H1 (cell line): ENCODE measurements at regions not wholly inside any gene's neighbourhood (a gene's known extent, or its start where the extent isn't known, plus 50 kb on each side); places are given as distances from the start of the nearest gene placed in this dataset.

Experiments
- CTCF ChIA-PET: fragments of 300-600 bp; sonication (Branson Sonifier 250); formaldehyde crosslinking; loops from one replicate; lab custom pipeline; 2021; ENCODE audit not compliant: partially characterized antibody; lab: Charles Lee
- POLR2A ChIA-PET: fragments of 300-600 bp; sonication (Branson Sonifier 250); formaldehyde crosslinking; loops from one replicate; lab custom pipeline; 2021; ENCODE audit warnings: inconsistent platforms; ENCODE audit not compliant: partially characterized antibody; lab: Charles Lee
- DNase-seq, 2 experiments: peaks; one replicate each; pipeline versions ENCODE4 v3.0.0 to v3.0.0-alpha.2; 2010 to 2022; ENCODE audit warnings: low spot score in 2 of 2, low read depth in 1 of 2, mixed read lengths in 1 of 2
- FAIRE-seq: peaks from 2 replicates; lab custom pipeline; 2011; peaks lifted over from hg19 to GRCh38; lab: Jason Lieb, UNC
- H2AFZ ChIP-seq: 2 replicates; pipeline ENCODE4 v1.8.1; 2012; ENCODE audit warnings: low read length, inconsistent platforms
- H2AK5ac ChIP-seq: 2 replicates; pipeline ENCODE4 v1.6.1; 2013; ENCODE audit warnings: low read depth, low read length
- H2BK120ac ChIP-seq: replicated peaks from 2 replicates; pipeline ENCODE3; 2013; ENCODE audit warnings: low read depth, low read length, inconsistent platforms
- H2BK12ac ChIP-seq: 2 replicates; pipeline ENCODE4 v1.6.1; 2013; ENCODE audit warnings: low read depth, low read length
- H2BK15ac ChIP-seq: 2 replicates; pipeline ENCODE4 v1.6.1; 2013; ENCODE audit warnings: low read length
- H2BK20ac ChIP-seq: 2 replicates; pipeline ENCODE4 v1.6.1; 2013; ENCODE audit warnings: low read length
- H2BK5ac ChIP-seq: 2 replicates; pipeline ENCODE4 v1.6.1; 2013; ENCODE audit warnings: low read depth, low read length
- H3K14ac ChIP-seq: 2 replicates; pipeline ENCODE4 v1.6.1; 2013; ENCODE audit warnings: inconsistent platforms; ENCODE audit not compliant: insufficient read length
- H3K18ac ChIP-seq: 2 replicates; pipeline ENCODE4 v1.6.1; 2013; ENCODE audit warnings: low read length; ENCODE audit errors: extremely low read depth
- H3K23ac ChIP-seq: 2 replicates; pipeline ENCODE4 v1.6.1; 2013; ENCODE audit warnings: inconsistent platforms; ENCODE audit not compliant: insufficient read length
- H3K23me2 ChIP-seq: 2 replicates; pipeline ENCODE4 v1.6.1; 2013; ENCODE audit warnings: low read depth, low read length
- H3K27ac ChIP-seq: 2 replicates; pipeline ENCODE4 v1.6.1; 2011; ENCODE audit warnings: low read depth, low read length, inconsistent platforms
- H3K27me3 ChIP-seq, 4 experiments: replicated peaks in 1 of 4; 1 replicate in 1 of 4; 2 replicates in 3 of 4; pipeline versions ENCODE4 v1.6.1 to v1.8.1; 2011 to 2013; ENCODE audit warnings: low read length in 3 of 4, mild to moderate bottlenecking in 3 of 4, inconsistent platforms in 2 of 4, mixed read lengths in 2 of 4, moderate library complexity in 1 of 4; ENCODE audit not compliant: control insufficient read depth in 3 of 4, insufficient read depth in 3 of 4; ENCODE audit errors: extremely low read depth in 1 of 4
- H3K36me3 ChIP-seq, 4 experiments: 2 replicates each; pipeline versions ENCODE4 v1.6.1 to v1.8.1; 2011 to 2013; ENCODE audit warnings: mild to moderate bottlenecking in 4 of 4, low read length in 3 of 4, moderate library complexity in 2 of 4, control low read depth in 1 of 4, inconsistent platforms in 1 of 4; ENCODE audit not compliant: insufficient read depth in 4 of 4, control insufficient read depth in 2 of 4
- H3K4ac ChIP-seq: replicated peaks from 2 replicates; pipeline ENCODE3; 2013; ENCODE audit warnings: low read length, low read depth, mixed read lengths, inconsistent platforms; ENCODE audit not compliant: insufficient read length
- H3K4me1 ChIP-seq, 4 experiments: replicated peaks in 1 of 4; 1 replicate in 1 of 4; 2 replicates in 3 of 4; pipeline versions ENCODE4 v1.6.1 to v1.8.1; 2011 to 2013; ENCODE audit warnings: low read length in 3 of 4, inconsistent platforms in 2 of 4, mixed read lengths in 1 of 4; ENCODE audit not compliant: insufficient read depth in 4 of 4, control insufficient read depth in 3 of 4
- H3K4me2 ChIP-seq, 2 experiments: 2 replicates each; pipeline versions ENCODE4 v1.6.1 to v1.8.1; 2011 to 2013; ENCODE audit warnings: low read depth in 2 of 2, low read length in 2 of 2, control low read depth in 1 of 2, inconsistent platforms in 1 of 2, mild to moderate bottlenecking in 1 of 2; ENCODE audit not compliant: insufficient read depth in 1 of 2
- H3K4me3 ChIP-seq, 4 experiments: fragments of 200-600, 300-600 bp in 1 of 4; sonication (generic), shearing (Covaris generic), sonication (Bioruptor Twin) in 1 of 4; 2 replicates each; pipeline versions ENCODE4 v1.5.1 to v1.8.1; 2011 to 2016; ENCODE audit warnings: low read length in 4 of 4, low read depth in 3 of 4, control low read depth in 2 of 4, inconsistent platforms in 2 of 4, mild to moderate bottlenecking in 2 of 4, mixed read lengths in 1 of 4, moderate library complexity in 1 of 4; ENCODE audit not compliant: insufficient read depth in 2 of 4; ENCODE audit errors: extremely low read depth in 1 of 4
- H3K56ac ChIP-seq: replicated peaks from 2 replicates; pipeline ENCODE3; 2013; ENCODE audit warnings: low read depth, mild to moderate bottlenecking, mixed read lengths, low read length, inconsistent platforms; ENCODE audit not compliant: insufficient read length
- H3K79me1 ChIP-seq: 2 replicates; pipeline ENCODE4 v1.6.1; 2013; ENCODE audit warnings: low read depth, low read length, control low read depth
- H3K79me2 ChIP-seq, 2 experiments: 2 replicates each; pipeline versions ENCODE4 v1.6.1 to v1.8.1; 2012 to 2013; ENCODE audit warnings: low read length in 2 of 2, mild to moderate bottlenecking in 2 of 2, inconsistent platforms in 1 of 2; ENCODE audit not compliant: insufficient read depth in 2 of 2, control insufficient read depth in 1 of 2
- H3K9ac ChIP-seq, 4 experiments: replicated peaks in 1 of 4; 1 replicate in 1 of 4; 2 replicates in 3 of 4; pipeline versions ENCODE4 v1.6.1 to v1.8.1; 2011 to 2013; ENCODE audit warnings: low read depth in 3 of 4, low read length in 3 of 4, control low read depth in 2 of 4, mild to moderate bottlenecking in 2 of 4, moderate library complexity in 2 of 4, inconsistent platforms in 1 of 4; ENCODE audit errors: extremely low read depth in 1 of 4
- H3K9me3 ChIP-seq, 2 experiments: 2 replicates each; pipeline versions ENCODE4 v1.6.1 to v1.8.1; 2012 to 2013; ENCODE audit warnings: mild to moderate bottlenecking in 2 of 2, moderate library complexity in 2 of 2, control low read depth in 1 of 2, inconsistent platforms in 1 of 2, low read depth in 1 of 2, low read length in 1 of 2, mixed read lengths in 1 of 2; ENCODE audit not compliant: insufficient read depth in 2 of 2
- H4K20me1 ChIP-seq, 2 experiments: replicated peaks in 1 of 2; 2 replicates each; pipeline versions ENCODE3 to v1.8.1; 2011 to 2013; ENCODE audit warnings: inconsistent platforms in 2 of 2, low read length in 2 of 2, mild to moderate bottlenecking in 1 of 2; ENCODE audit not compliant: insufficient read depth in 2 of 2, control insufficient read depth in 1 of 2
- H4K5ac ChIP-seq: 2 replicates; pipeline ENCODE4 v1.6.1; 2013; ENCODE audit warnings: low read length, low read depth, mixed read lengths, inconsistent platforms; ENCODE audit not compliant: insufficient read length
- H4K8ac ChIP-seq: 2 replicates; pipeline ENCODE4 v1.8.0; 2013; ENCODE audit warnings: mild to moderate bottlenecking, moderate library complexity, low read length, inconsistent platforms; ENCODE audit not compliant: insufficient read depth; ENCODE audit errors: extremely low read depth
- H4K91ac ChIP-seq: replicated peaks from 2 replicates; pipeline ENCODE3; 2013; ENCODE audit warnings: low read length, mixed read lengths, inconsistent platforms; ENCODE audit not compliant: insufficient read length
- EP300 ChIP-seq, 2 experiments: IDR thresholded peaks; 1 replicate in 1 of 2; 2 replicates in 1 of 2; pipeline ENCODE4 v1.6.1; 2011 to 2012; ENCODE audit warnings: low read depth in 2 of 2, low read length in 2 of 2, mild to moderate bottlenecking in 2 of 2, borderline replicate concordance in 1 of 2, inconsistent platforms in 1 of 2, moderate library complexity in 1 of 2
- EZH2 ChIP-seq: fragments of 200-600 bp; sonication (generic); IDR thresholded peaks from 2 replicates; pipeline ENCODE4 v1.7.1; 2012; ENCODE audit warnings: low read depth, mild to moderate bottlenecking, moderate library complexity, low read length, inconsistent platforms; ENCODE audit not compliant: severe bottlenecking
- JUND ChIP-seq: IDR thresholded peaks from 2 replicates; pipeline ENCODE4 v1.6.1; 2011; ENCODE audit warnings: mild to moderate bottlenecking, improper control_type of control experiment, low read length
- RBBP5 ChIP-seq: IDR thresholded peaks from 2 replicates; pipeline ENCODE4 v1.7.1; 2012; ENCODE audit warnings: low read depth, mild to moderate bottlenecking, inconsistent platforms, low read length, moderate library complexity, borderline replicate concordance
- ZNF274 ChIP-seq: IDR thresholded peaks from 2 replicates; pipeline ENCODE4 v1.7.0; 2012; ENCODE audit warnings: low read length, borderline replicate concordance; ENCODE audit errors: extremely low read depth
- WGBS, 2 experiments: shearing (Covaris generic) in 1 of 2; methylation state at CpG; one replicate each; pipeline versions ENCODE4 v1.1.6 to v1.1.7; 2013 to 2015; ENCODE audit warnings: low lambda C conversion rate in 2 of 2, mixed read lengths in 2 of 2, inconsistent platforms in 1 of 2, low coverage in 1 of 2, missing lambda C conversion rate in 1 of 2; ENCODE audit not compliant: insufficient replicate concordance in 2 of 2, insufficient coverage in 1 of 2, insufficient read length in 1 of 2; ENCODE audit errors: extremely low coverage in 1 of 2, missing lambda C conversion rate in 1 of 2; 5-methylcytosine and 5-hydroxymethylcytosine counted together

GRCh38 chr5:77920359-77921058, 144.4 kb upstream of the TBCA start:
- no peaks in the 10 kb centered on the region; a peak in 2 of 7 replicates for H3K27me3 ChIP-seq

More at GRCh38 chr5:77920359-77921058, 144.4 kb upstream of the TBCA start:
- Histone ChIP-seq H2BK12ac (no peak overlapping the region), H2AK5ac (no peak overlapping the region), H2AFZ (no peak overlapping the region), H3K14ac (no peak overlapping the region), H3K4ac (no peak overlapping the region), H4K5ac (no peak overlapping the region), H3K56ac (no peak overlapping the region), H3K36me3 (no peaks in the 10 kb centered on the region), H3K4me1 (peaks cover 3 to 6% (median 5%) of the 10 kb centered on the region in 4 experiments; a peak in 5 of 7 replicates), H4K91ac (no peak overlapping the region), H3K79me1 (no peaks in the 10 kb centered on the region), H4K20me1 (no peaks in the 10 kb centered on the region), H3K23me2 (no peaks in the 10 kb centered on the region), H3K79me2 (no peaks in the 10 kb centered on the region), H3K18ac (no peak overlapping the region; the same call in 1 of the 2 replicates), H2BK120ac (no peak overlapping the region), H3K23ac (no peak overlapping the region), H2BK5ac (no peak overlapping the region), H3K4me2 (no peak overlapping the region), H2BK20ac (no peak overlapping the region), H2BK15ac (no peak overlapping the region), H3K9ac (no peak overlapping the region), H4K8ac (no peak overlapping the region), H3K27ac (no peak overlapping the region), H3K9me3 (no peaks in the 10 kb centered on the region), H3K4me3 (no peak overlapping the region)
- POLR2A ChIA-PET, result interaction anchor here (1.1 kb wide), 1 partner anchor 10 kb away, joined by 3 read pairs; no protein-coding TSS in a partner anchor
- CTCF ChIA-PET, result interaction anchor here (1.2 to 1.3 kb wide), 2 partner anchors 18 to 42 kb away, joined by 3 to 5 read pairs; no protein-coding TSS in a partner anchor
- no peak for DNase-seq
- TF ChIP-seq JUND (no peak), ZNF274 (no peak), RBBP5 (no peak), EP300 (IDR thresholded peaks at IDR 0.05; ENCODE audit: borderline replicate concordance in 1 of 2, low read depth in 2 of 2, low read length in 2 of 2) (no peak), EZH2 (no peak)
- no peak for FAIRE-seq
- 89% methylated on average over 5 of the region's 5 CpGs; no CpG with 5 or more reads in 1 of the 2 experiments for WGBS, 2 experiments
